ENCODE measurements at regions not wholly inside any gene's neighbourhood (a gene's known extent, or its start where the extent isn't known, plus 50 kb on each side); places are given as distances from the start of the nearest gene placed in this dataset.

DNA sequence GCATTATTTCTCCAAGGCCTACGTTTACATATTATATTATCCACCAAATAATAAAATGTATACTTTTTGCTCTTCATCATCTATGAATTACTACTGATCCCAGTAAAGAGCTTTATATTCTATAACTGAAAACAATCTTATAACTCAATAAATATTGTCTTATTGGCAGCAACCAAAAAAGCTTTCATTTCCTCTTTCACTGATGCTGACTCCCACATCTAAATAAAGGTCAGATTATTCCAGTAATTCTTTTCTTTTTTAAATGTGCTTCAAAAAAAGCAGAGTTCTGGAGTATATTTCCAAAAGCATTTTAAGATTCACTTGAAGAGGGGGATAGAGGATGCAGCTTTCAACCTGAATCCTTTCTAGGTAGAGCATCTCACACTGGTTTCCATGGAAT is 75.3 kb upstream of the NR4A3 start:
- H3K4me3 ChIP-seq, result no peak overlapping the region
- DNase-seq, result no peak
- intact Hi-C loops (cut with DNase I), result no loop called here

DNA sequence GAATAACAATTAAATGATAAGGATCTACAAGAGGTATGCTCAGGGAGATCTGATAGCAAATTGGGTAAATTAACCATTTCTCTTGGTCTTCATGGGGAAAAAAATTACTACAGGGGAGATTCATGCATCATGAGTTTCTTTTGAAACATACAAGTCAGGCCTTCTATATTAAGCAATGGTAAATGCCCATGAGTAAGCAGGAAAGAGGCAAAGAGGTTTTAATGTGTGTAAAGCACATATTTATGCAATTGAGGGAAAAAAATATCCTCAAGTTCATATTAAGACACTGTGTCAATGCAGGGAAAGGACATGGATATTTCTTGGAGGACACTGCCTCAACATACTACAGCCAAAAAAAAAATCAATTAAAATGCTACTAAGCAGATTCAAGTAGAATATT is 73.4 kb upstream of the NR4A3 start:
- H3K9me3 ChIP-seq, result no peaks in the 10 kb centered on the region
- intact Hi-C loops (cut with DNase I), result no loop called here
- TF ChIP-seq EP300 (IDR thresholded peaks at IDR 0.05) (no peak), POLR2A (IDR thresholded peaks at IDR 0.05) (no peak)
- TF ChIP-seq, protein P1, sequence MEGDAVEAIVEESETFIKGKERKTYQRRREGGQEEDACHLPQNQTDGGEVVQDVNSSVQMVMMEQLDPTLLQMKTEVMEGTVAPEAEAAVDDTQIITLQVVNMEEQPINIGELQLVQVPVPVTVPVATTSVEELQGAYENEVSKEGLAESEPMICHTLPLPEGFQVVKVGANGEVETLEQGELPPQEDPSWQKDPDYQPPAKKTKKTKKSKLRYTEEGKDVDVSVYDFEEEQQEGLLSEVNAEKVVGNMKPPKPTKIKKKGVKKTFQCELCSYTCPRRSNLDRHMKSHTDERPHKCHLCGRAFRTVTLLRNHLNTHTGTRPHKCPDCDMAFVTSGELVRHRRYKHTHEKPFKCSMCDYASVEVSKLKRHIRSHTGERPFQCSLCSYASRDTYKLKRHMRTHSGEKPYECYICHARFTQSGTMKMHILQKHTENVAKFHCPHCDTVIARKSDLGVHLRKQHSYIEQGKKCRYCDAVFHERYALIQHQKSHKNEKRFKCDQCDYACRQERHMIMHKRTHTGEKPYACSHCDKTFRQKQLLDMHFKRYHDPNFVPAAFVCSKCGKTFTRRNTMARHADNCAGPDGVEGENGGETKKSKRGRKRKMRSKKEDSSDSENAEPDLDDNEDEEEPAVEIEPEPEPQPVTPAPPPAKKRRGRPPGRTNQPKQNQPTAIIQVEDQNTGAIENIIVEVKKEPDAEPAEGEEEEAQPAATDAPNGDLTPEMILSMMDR (IDR thresholded peaks at IDR 0.05), result no peak
- no peak overlapping the region for H3K4me3 ChIP-seq
- DNase-seq, result no peak
- H3K36me3 ChIP-seq, result no peaks in the 10 kb centered on the region
- no peaks in the 10 kb centered on the region for H3K4me1 ChIP-seq (ENCODE audit: insufficient read depth)
- H3K27me3 ChIP-seq, result no peaks in the 10 kb centered on the region
- H3K27ac ChIP-seq, result no peak overlapping the region

More for the DNA sequence above, 75.3 kb upstream of the NR4A3 start:
- Histone ChIP-seq H3K27me3 (no peaks in the 10 kb centered on the region), H3K4me1 (ENCODE audit: insufficient read depth) (no peaks in the 10 kb centered on the region), H3K9me3 (no peaks in the 10 kb centered on the region), H3K27ac (no peak overlapping the region), H3K36me3 (no peaks in the 10 kb centered on the region)
- 71 to 87% (median 79%) methylated on average over 1 of the region's 1 CpG for WGBS, 3 donors
- TF ChIP-seq, protein P1 (IDR thresholded peaks at IDR 0.05), result no peak
- TF ChIP-seq EP300 (IDR thresholded peaks at IDR 0.05), result no peak
- no peak for TF ChIP-seq POLR2A (IDR thresholded peaks at IDR 0.05)

DNA sequence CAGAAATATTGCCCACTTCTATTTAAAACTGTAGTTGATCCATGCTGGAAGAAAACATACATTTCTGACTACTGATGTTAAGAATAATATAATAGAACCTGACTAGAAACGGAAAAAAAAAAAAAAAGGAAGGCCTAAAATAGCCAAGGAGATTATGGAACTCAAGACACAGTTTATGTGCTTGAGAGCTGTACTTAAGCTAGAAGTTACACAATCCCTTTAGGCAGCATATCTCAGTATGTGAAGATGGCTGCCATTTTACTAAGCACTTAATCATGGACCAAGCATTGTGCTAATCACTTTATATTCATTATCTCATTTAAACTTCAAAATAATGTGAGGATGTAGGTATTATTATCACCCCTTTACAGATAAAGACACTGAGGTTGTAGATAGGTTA is 73.0 kb upstream of the NR4A3 start:
- H3K27me3 ChIP-seq, result no peaks in the 10 kb centered on the region
- H3K9me3 ChIP-seq, result no peaks in the 10 kb centered on the region
- DNase-seq, result no peak
- TF ChIP-seq, protein P1 (IDR thresholded peaks at IDR 0.05), result no peak
- TF ChIP-seq EP300 (IDR thresholded peaks at IDR 0.05) (no peak), POLR2A (IDR thresholded peaks at IDR 0.05) (no peak)
- no peak overlapping the region for H3K27ac ChIP-seq
- intact Hi-C loops (cut with DNase I), result no loop called here
- no peak overlapping the region for H3K4me3 ChIP-seq
- WGBS, 3 donors, result 65 to 75% (median 74%) methylated on average over 1 of the region's 1 CpG
- H3K36me3 ChIP-seq, result no peaks in the 10 kb centered on the region
- no peaks in the 10 kb centered on the region for H3K4me1 ChIP-seq (ENCODE audit: insufficient read depth)

DNA sequence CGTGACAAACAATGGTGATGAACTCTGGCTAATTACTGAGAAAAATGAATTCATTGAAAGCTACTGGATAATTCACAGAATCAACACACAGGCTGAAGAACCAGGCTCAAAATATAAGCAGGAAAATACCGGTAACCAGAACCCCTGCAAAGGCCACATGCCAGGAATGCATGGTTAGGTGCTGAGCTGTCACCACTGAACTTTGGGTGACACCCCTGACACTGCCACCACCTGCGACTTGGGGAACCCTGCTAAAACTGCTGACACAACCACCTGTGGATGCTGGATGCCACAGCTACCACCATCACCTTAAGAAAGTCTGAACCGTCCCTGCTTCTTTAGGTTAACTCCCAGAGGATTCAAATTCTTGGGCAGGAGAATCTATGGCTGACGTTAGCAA is 72.0 kb upstream of the NR4A3 start:
- 88 to 90% (median 89%) methylated on average over 5 of the region's 5 CpGs for WGBS, 3 donors
- intact Hi-C loops (cut with DNase I), result no loop called here
- no peaks in the 10 kb centered on the region for H3K36me3 ChIP-seq
- H3K9me3 ChIP-seq, result no peaks in the 10 kb centered on the region
- no peaks in the 10 kb centered on the region for H3K4me1 ChIP-seq (ENCODE audit: insufficient read depth)
- no peaks in the 10 kb centered on the region for H3K27me3 ChIP-seq
- H3K27ac ChIP-seq, result no peak overlapping the region
- no peak for DNase-seq
- TF ChIP-seq POLR2A (IDR thresholded peaks at IDR 0.05) (no peak), EP300 (IDR thresholded peaks at IDR 0.05) (no peak)
- TF ChIP-seq, protein P1 (IDR thresholded peaks at IDR 0.05), result no peak
- no peak overlapping the region for H3K4me3 ChIP-seq

DNA sequence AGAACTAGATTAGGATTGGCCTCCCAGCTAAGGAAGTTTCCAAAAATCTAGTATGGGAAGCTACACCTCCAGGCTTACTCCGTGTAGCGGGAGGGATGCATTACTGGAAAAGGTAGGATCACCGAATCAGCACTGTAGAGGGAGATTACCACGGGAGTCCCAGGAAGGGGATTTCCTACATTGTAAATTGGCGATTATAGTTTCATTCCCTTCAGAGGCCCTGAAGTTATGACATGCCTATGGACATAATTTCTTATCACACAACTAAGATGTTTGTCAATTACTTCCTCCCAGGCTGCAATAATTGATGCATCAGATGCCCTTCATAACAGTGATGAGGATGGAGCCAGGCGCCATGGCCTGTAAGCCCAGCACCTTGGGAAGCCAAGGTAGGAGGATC is 71.2 kb upstream of the NR4A3 start:
- WGBS, 3 donors, result 94 to 96% (median 96%) methylated on average over 6 of the region's 6 CpGs
- Histone ChIP-seq H3K27ac (no peak overlapping the region), H3K9me3 (no peaks in the 10 kb centered on the region), H3K36me3 (no peaks in the 10 kb centered on the region), H3K4me3 (no peak overlapping the region), H3K4me1 (ENCODE audit: insufficient read depth) (no peaks in the 10 kb centered on the region), H3K27me3 (no peaks in the 10 kb centered on the region)
- no peak for TF ChIP-seq POLR2A (IDR thresholded peaks at IDR 0.05)
- no peak for TF ChIP-seq EP300 (IDR thresholded peaks at IDR 0.05)
- TF ChIP-seq, protein P1 (IDR thresholded peaks at IDR 0.05), result no peak
- no peak for DNase-seq
- intact Hi-C loops (cut with DNase I), result no loop called here
